Endothelial cell of umbilical vein (primary cell): ENCODE measurements at regions not wholly inside any gene's neighbourhood (a gene's known extent, or its start where the extent isn't known, plus 50 kb on each side); places are given as distances from the start of the nearest gene placed in this dataset.
A peak's percentile ranks its signal among the peaks of the same experiment; 100 is the strongest.

Source experiments
- BruUV-seq: library from RNA; stranded (reverse); fragments of 400-500 nt; replicated peaks from 2 replicates; lab custom pipeline; 2021; lab: Mats Ljungman, UMichigan
- CTCF ChIA-PET: fragments of 300-600, 350-600 bp; sonication (Branson Sonifier 250); formaldehyde crosslinking; loops from one replicate; lab custom pipeline; 2021; ENCODE audit warnings: antibody characterized with exemption, inconsistent platforms; lab: Charles Lee
- POLR2A ChIA-PET: fragments of 300-600, 350-600 bp; sonication (Branson Sonifier 250); formaldehyde crosslinking; loops from one replicate; lab custom pipeline; 2021; ENCODE audit warnings: antibody characterized with exemption, inconsistent platforms; lab: Charles Lee
- DNase-seq: peaks from one replicate; pipeline ENCODE4 v3.0.0-alpha.2; 2011; ENCODE audit warnings: low read depth, low spot score
- FAIRE-seq: peaks from 2 replicates; lab custom pipeline; 2011; peaks lifted over from hg19 to GRCh38; lab: Jason Lieb, UNC
- H2AFZ ChIP-seq: 2 replicates; pipeline ENCODE4 v1.6.0; 2012; ENCODE audit warnings: low read depth, low read length, control low read depth, inconsistent platforms
- H3K27ac ChIP-seq: 2 replicates; pipeline ENCODE4 v1.5.1; 2011; ENCODE audit warnings: low read depth, mild to moderate bottlenecking, control low read depth, low read length, moderate library complexity; ENCODE audit not compliant: insufficient read depth
- H3K27me3 ChIP-seq, 2 experiments: 2 replicates each; pipeline versions ENCODE4 v1.6.0 to v1.6.1; 2011; ENCODE audit warnings: low read length in 2 of 2, mixed read lengths in 1 of 2; ENCODE audit not compliant: control insufficient read depth in 2 of 2, insufficient read depth in 2 of 2
- H3K36me3 ChIP-seq, 2 experiments: 2 replicates in 1 of 2; 3 replicates in 1 of 2; pipeline ENCODE4 v1.5.1; 2011; ENCODE audit warnings: low read length in 2 of 2, mild to moderate bottlenecking in 1 of 2, moderate library complexity in 1 of 2; ENCODE audit not compliant: control insufficient read depth in 2 of 2, insufficient read depth in 2 of 2; ENCODE audit errors: extremely low read depth in 1 of 2
- H3K4me1 ChIP-seq: 3 replicates; pipeline ENCODE4 v1.5.1; 2011; ENCODE audit warnings: mild to moderate bottlenecking, low read length; ENCODE audit not compliant: control insufficient read depth, insufficient read depth; ENCODE audit errors: extremely low read depth
- H3K4me2 ChIP-seq: 2 replicates; pipeline ENCODE4 v1.6.1; 2011; ENCODE audit warnings: low read length, control low read depth, mixed read lengths; ENCODE audit not compliant: insufficient read depth
- H3K4me3 ChIP-seq, 3 experiments: fragments of 200-600 bp in 1 of 3; sonication (generic), shearing (Covaris generic) in 1 of 3; replicated peaks in 1 of 3; 2 replicates each; pipeline ENCODE4 v1.5.1; 2011 to 2016; ENCODE audit warnings: control low read depth in 3 of 3, low read length in 3 of 3, mild to moderate bottlenecking in 2 of 3, inconsistent platforms in 1 of 3, low read depth in 1 of 3, moderate library complexity in 1 of 3; ENCODE audit not compliant: insufficient read depth in 1 of 3
- H3K79me2 ChIP-seq: 2 replicates; pipeline ENCODE4 v1.6.0; 2012; ENCODE audit warnings: low read length, inconsistent platforms; ENCODE audit not compliant: control insufficient read depth, insufficient read depth
- H3K9ac ChIP-seq: replicated peaks from 2 replicates; pipeline ENCODE3; 2011; ENCODE audit warnings: low read length, control low read depth; ENCODE audit not compliant: insufficient read depth; ENCODE audit errors: extremely low read depth
- H3K9me1 ChIP-seq: replicated peaks from 3 replicates; pipeline ENCODE4 v1.6.0; 2011; ENCODE audit warnings: mild to moderate bottlenecking, low read length; ENCODE audit not compliant: control insufficient read depth, insufficient read depth; ENCODE audit errors: extremely low read depth
- H3K9me3 ChIP-seq: replicated peaks from 2 replicates; pipeline ENCODE4 v1.5.1; 2012; ENCODE audit warnings: low read length, inconsistent platforms; ENCODE audit not compliant: control insufficient read depth, insufficient read depth
- H4K20me1 ChIP-seq: replicated peaks from 2 replicates; pipeline ENCODE3; 2011; ENCODE audit warnings: mild to moderate bottlenecking, low read length; ENCODE audit not compliant: control insufficient read depth, insufficient read depth; ENCODE audit errors: extremely low read depth
- CTCF ChIP-seq, 2 donors: IDR thresholded peaks; 1 replicate in 1 of 2; 2 replicates in 1 of 2; pipeline ENCODE4 v1.5.1; 2011; ENCODE audit warnings: low read length in 2 of 2, mild to moderate bottlenecking in 2 of 2, moderate library complexity in 2 of 2, control low read depth in 1 of 2, inconsistent platforms in 1 of 2, low read depth in 1 of 2; ENCODE audit not compliant: insufficient read depth in 1 of 2; ENCODE audit errors: extremely low read depth in 1 of 2
- EZH2 ChIP-seq: IDR thresholded peaks from 2 replicates; pipeline ENCODE4 v1.6.1; 2012; ENCODE audit warnings: borderline replicate concordance, low read depth, mild to moderate bottlenecking, moderate library complexity, low read length, inconsistent platforms; ENCODE audit not compliant: severe bottlenecking
- FOS ChIP-seq: IDR thresholded peaks from 2 replicates; pipeline ENCODE4 v1.6.1; 2011; ENCODE audit warnings: mild to moderate bottlenecking, low read length, moderate library complexity, borderline replicate concordance; ENCODE audit not compliant: insufficient read depth
- GATA2 ChIP-seq: IDR thresholded peaks from 2 replicates; pipeline ENCODE4 v1.7.0; 2011; ENCODE audit warnings: low read depth, mild to moderate bottlenecking, moderate library complexity, mixed read lengths, low read length; ENCODE audit not compliant: insufficient read length, insufficient read depth
- JUN ChIP-seq: IDR thresholded peaks from 2 replicates; pipeline ENCODE4 v1.6.1; 2011; ENCODE audit warnings: borderline replicate concordance, low read depth; ENCODE audit not compliant: insufficient read length, insufficient read depth
- MAX ChIP-seq: IDR thresholded peaks from 2 replicates; pipeline ENCODE4 v1.6.1; 2011; ENCODE audit not compliant: insufficient read depth, insufficient read length
- MYC ChIP-seq: IDR thresholded peaks from one replicate; pipeline ENCODE4 v1.6.1; 2011; ENCODE audit warnings: mild to moderate bottlenecking, low read depth, low read length
- POLR2A ChIP-seq: IDR thresholded peaks from 2 replicates; pipeline ENCODE4 v1.6.1; 2012; ENCODE audit warnings: low read depth, mild to moderate bottlenecking, control low read depth, low read length
- POLR2AphosphoS5 ChIP-seq: IDR thresholded peaks from 2 replicates; pipeline ENCODE4 v1.6.1; 2012; ENCODE audit warnings: low read depth, mild to moderate bottlenecking, control low read depth, low read length, moderate library complexity; ENCODE audit not compliant: insufficient read depth
- dilution Hi-C: fragments of 300-500 bp; cut with MboI; formaldehyde crosslinking; loops from one replicate; pipeline ENCODE4 v1.15.0; 2019; ENCODE audit warnings: low sequenced_read_pairs; ENCODE audit not compliant: extremely low pct_ligation_motif_present
- intact Hi-C: fragments of 100-400 bp; cut with micrococcal nuclease; formaldehyde crosslinking; loops from one replicate; pipeline ENCODE4 v1.10.0; 2022

- dilution Hi-C loops (no loop called here), intact Hi-C loops (no loop called here)
- H3K4me3 ChIP-seq = no peak overlapping the region
- ChIA-PET POLR2A (no interaction called here), CTCF (interaction anchor here (0.6 to 2.1 kb wide), 9 partner anchors 10 to 645 kb away, joined by 3 to 8 read pairs (median 4); no protein-coding TSS in a partner anchor)
- H3K9me1 ChIP-seq = no peaks in the 10 kb centered on the region
- no peaks in the 10 kb centered on the region for H3K79me2 ChIP-seq
- H3K4me2 ChIP-seq = no peak overlapping the region
- H4K20me1 ChIP-seq = no peaks in the 10 kb centered on the region
- H3K36me3 ChIP-seq = no peaks in the 10 kb centered on the region
- H2AFZ ChIP-seq = no peak overlapping the region
- TF ChIP-seq JUN (no peak), FOS (no peak), EZH2 (no peak), CTCF (IDR thresholded peaks at IDR 0.05; ENCODE audit: extremely low read depth in 1 of 2, insufficient read depth in 1 of 2, low read depth in 1 of 2, low read length in 2 of 2) (no peak), GATA2 (no peak), MAX (no peak), POLR2A (no peak), POLR2AphosphoS5 (no peak), MYC (no peak)
- no peak overlapping the region for H3K9ac ChIP-seq
- DNase-seq (peak; percentile 23), FAIRE-seq (no peak)
- H3K4me1 ChIP-seq = no peaks in the 10 kb centered on the region
- no peak overlapping the region for H3K27ac ChIP-seq
- no peaks in the 10 kb centered on the region for H3K27me3 ChIP-seq
- no peaks in the 10 kb centered on the region for H3K9me3 ChIP-seq
- no TSS peak for BruUV-seq
Observed at GRCh38 chr20:6641012-6641411, 126.5 kb upstream of the BMP2 start.
